ENCODE measurements at regions not wholly inside any gene's neighbourhood (a gene's known extent, or its start where the extent isn't known, plus 50 kb on each side); places are given as distances from the start of the nearest gene placed in this dataset.

GRCh38 chr5:120362426-120362825 lies 101.7 kb upstream of the PRR16 start:
- peak overlapping the region; percentile 11; the same call in 1 of the 2 replicates for H4K5ac ChIP-seq (ENCODE audit: low read depth, low read length)
- DNase-seq: no peak
- no peak overlapping the region for H3K27ac ChIP-seq (ENCODE audit: insufficient read depth, low read length)
- no peak overlapping the region for H3K4me2 ChIP-seq (ENCODE audit: low read depth, low read length)
- no CpG with 5 or more reads among the region's 5 CpGs for WGBS, 2 experiments (ENCODE audit: extremely low coverage in 2 of 2, insufficient read length in 1 of 2)
- H2AK5ac ChIP-seq (ENCODE audit: low read depth, low read length): no peak overlapping the region
- no peak overlapping the region for H4K91ac ChIP-seq (ENCODE audit: insufficient read depth, low read depth, low read length)
- no peaks in the 10 kb centered on the region for H4K20me1 ChIP-seq (ENCODE audit: insufficient read depth, low read length)
- H2BK15ac ChIP-seq (ENCODE audit: low read depth, low read length): no peak overlapping the region
- intact Hi-C loops (cut with micrococcal nuclease) (no loop called here), dilution Hi-C loops (cut with HindIII; ENCODE audit: low sequenced_read_pairs, unreplicated experiment) (no loop called here), in situ Hi-C loops (cut with MboI; ENCODE audit: low sequenced_read_pairs) (no loop called here)
- no peak overlapping the region for H2AFZ ChIP-seq (replicated peaks; ENCODE audit: low read length, poor library complexity)
- no peak overlapping the region for H3K4ac ChIP-seq (ENCODE audit: low read depth, low read length)
- no peak overlapping the region for H2BK5ac ChIP-seq (ENCODE audit: low read depth, low read length, poor library complexity, severe bottlenecking)
- no peak overlapping the region for H3K9ac ChIP-seq (ENCODE audit: low read depth, low read length)
- BruUV-seq (replicated peaks): no TSS peak
- H3K14ac ChIP-seq (replicated peaks; ENCODE audit: low read depth, low read length): no peak overlapping the region
- ATAC-seq (ENCODE audit: low read depth): no peak
- no peaks in the 10 kb centered on the region for H3K27me3 ChIP-seq (ENCODE audit: control insufficient read depth, insufficient read depth, low read length)
- H3K9me1 ChIP-seq (ENCODE audit: insufficient read depth, low read length): no peaks in the 10 kb centered on the region
- no peak overlapping the region for H3K23ac ChIP-seq (ENCODE audit: low read depth, low read length)
- peaks cover 2% of the 10 kb centered on the region for H3K4me1 ChIP-seq (ENCODE audit: control insufficient read depth, insufficient read depth, low read length)
- H3K36me3 ChIP-seq (ENCODE audit: control insufficient read depth, insufficient read depth, low read length): no peaks in the 10 kb centered on the region
- H2BK20ac ChIP-seq (ENCODE audit: low read depth, low read length): no peak overlapping the region
- TF ChIP-seq FOS (IDR thresholded peaks at IDR 0.05; ENCODE audit: low read depth, low read length): no peak
- TF ChIP-seq CTCF (conservative IDR thresholded peaks at IDR 0.05; ENCODE audit: low read depth, low read length): no peak
- TF ChIP-seq NFE2L2 (IDR thresholded peaks at IDR 0.05; ENCODE audit: low read depth, low read length): no peak
- no peak for TF ChIP-seq USF2 (IDR thresholded peaks at IDR 0.05; ENCODE audit: low read depth, low read length)
- no peak overlapping the region for H4K8ac ChIP-seq (ENCODE audit: low read depth in 2 of 2, low read length in 2 of 2)
- no peak overlapping the region for H2BK120ac ChIP-seq (ENCODE audit: low read depth, low read length)
- POLR2A ChIA-PET (ENCODE audit: unreplicated experiment): no interaction called here
- H2AK9ac ChIP-seq (replicated peaks; ENCODE audit: low read depth, low read length, poor library complexity): no peak overlapping the region
- H3K18ac ChIP-seq (ENCODE audit: low read depth, low read length): peak overlapping the region; percentile 46; the same call in 1 of the 2 replicates
- H3K56ac ChIP-seq (ENCODE audit: extremely low read depth, insufficient read depth, low read length): no peak overlapping the region
- no peaks in the 10 kb centered on the region for H3K9me3 ChIP-seq (ENCODE audit: control insufficient read depth, insufficient read depth, low read length)
- H3K4me3 ChIP-seq (ENCODE audit: insufficient read depth, low read depth, low read length): no peak overlapping the region
- CTCF ChIA-PET: no interaction called here
- no peaks in the 10 kb centered on the region for H3K79me1 ChIP-seq (ENCODE audit: low read depth in 1 of 2, low read length in 2 of 2)
